ENCODE measurements at regions not wholly inside any gene's neighbourhood (a gene's known extent, or its start where the extent isn't known, plus 50 kb on each side); places are given as distances from the start of the nearest gene placed in this dataset.
"Not testable (repeated sequence)": the region's sequence is repeated elsewhere in the genome, so short reads cannot be mapped to it uniquely, and the experiment has no call there.

- no peak for ATAC-seq (ENCODE audit: poor library complexity)
- POLR2A ChIA-PET: no interaction called here
- Histone ChIP-seq H3K27me3 (ENCODE audit: control insufficient read depth in 1 of 2, insufficient read depth in 2 of 2, low read length in 2 of 2) (no peaks in the 10 kb centered on the region), H3K36me3 (ENCODE audit: insufficient read depth, low read length) (no peaks in the 10 kb centered on the region), H3K27ac (ENCODE audit: low read depth in 1 of 2, low read length in 2 of 2) (no peak overlapping the region), H3K4me3 (ENCODE audit: low read length) (no peak overlapping the region), H3K9me3 (ENCODE audit: control insufficient read depth in 1 of 2, insufficient read depth in 1 of 2, low read length in 2 of 2) (peaks cover 0 to 6% of the 10 kb centered on the region in 2 experiments), H3K4me1 (ENCODE audit: insufficient read depth, low read length) (no peaks in the 10 kb centered on the region)
- no peak for DNase-seq
- CTCF ChIA-PET: no interaction called here
- Mint-ChIP-seq H3K27ac (no peak overlapping the region), H3K27me3 (no peaks in the 10 kb centered on the region), H3K9me3 (no peaks in the 10 kb centered on the region), H3K4me3 (no peak overlapping the region), H3K4me1 (ENCODE audit: low read depth) (no peaks in the 10 kb centered on the region), H3K36me3 (ENCODE audit: low read depth) (no peaks in the 10 kb centered on the region)
- intact Hi-C loops (cut with DNase I, micrococcal nuclease): no loop called here
- TF ChIP-seq, protein P1, sequence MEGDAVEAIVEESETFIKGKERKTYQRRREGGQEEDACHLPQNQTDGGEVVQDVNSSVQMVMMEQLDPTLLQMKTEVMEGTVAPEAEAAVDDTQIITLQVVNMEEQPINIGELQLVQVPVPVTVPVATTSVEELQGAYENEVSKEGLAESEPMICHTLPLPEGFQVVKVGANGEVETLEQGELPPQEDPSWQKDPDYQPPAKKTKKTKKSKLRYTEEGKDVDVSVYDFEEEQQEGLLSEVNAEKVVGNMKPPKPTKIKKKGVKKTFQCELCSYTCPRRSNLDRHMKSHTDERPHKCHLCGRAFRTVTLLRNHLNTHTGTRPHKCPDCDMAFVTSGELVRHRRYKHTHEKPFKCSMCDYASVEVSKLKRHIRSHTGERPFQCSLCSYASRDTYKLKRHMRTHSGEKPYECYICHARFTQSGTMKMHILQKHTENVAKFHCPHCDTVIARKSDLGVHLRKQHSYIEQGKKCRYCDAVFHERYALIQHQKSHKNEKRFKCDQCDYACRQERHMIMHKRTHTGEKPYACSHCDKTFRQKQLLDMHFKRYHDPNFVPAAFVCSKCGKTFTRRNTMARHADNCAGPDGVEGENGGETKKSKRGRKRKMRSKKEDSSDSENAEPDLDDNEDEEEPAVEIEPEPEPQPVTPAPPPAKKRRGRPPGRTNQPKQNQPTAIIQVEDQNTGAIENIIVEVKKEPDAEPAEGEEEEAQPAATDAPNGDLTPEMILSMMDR (IDR thresholded peaks at IDR 0.05): no peak
These were observed 256.6 kb downstream of the VAPA start for GRCh38 chr18:10170375-10170774.

DNA sequence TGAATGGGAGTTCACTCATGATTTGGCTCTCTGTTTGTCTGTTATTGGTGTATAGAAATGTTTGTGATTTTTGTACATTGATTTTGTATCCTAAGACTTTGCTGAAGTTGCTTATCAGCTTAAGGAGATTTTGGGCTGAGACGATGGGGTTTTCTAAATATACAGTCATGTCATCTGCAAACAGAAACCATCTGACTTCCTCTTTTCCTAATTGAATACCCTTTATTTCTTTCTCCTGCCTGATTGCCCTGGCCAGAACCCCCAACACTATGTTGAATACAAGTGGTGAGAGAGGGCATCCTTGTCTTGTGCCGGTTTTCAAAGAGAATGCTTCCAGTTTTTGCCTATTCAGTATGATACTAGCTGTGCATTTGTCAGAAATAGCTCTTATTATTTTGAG, 261.5 kb downstream of the VAPA start:
- H3K9me3 ChIP-seq (ENCODE audit: control insufficient read depth in 1 of 2, insufficient read depth in 1 of 2, low read length in 2 of 2); H3K4me3 Mint-ChIP-seq; H3K27me3 ChIP-seq (ENCODE audit: control insufficient read depth in 1 of 2, insufficient read depth in 2 of 2, low read length in 2 of 2); DNase-seq; CTCF ChIA-PET; H3K36me3 Mint-ChIP-seq (ENCODE audit: low read depth); ATAC-seq (ENCODE audit: poor library complexity); H3K9me3 Mint-ChIP-seq; H3K4me3 ChIP-seq (ENCODE audit: low read length); POLR2A ChIA-PET; intact Hi-C loops (cut with DNase I, micrococcal nuclease); H3K27me3 Mint-ChIP-seq; H3K36me3 ChIP-seq (ENCODE audit: insufficient read depth, low read length); H3K4me1 ChIP-seq (ENCODE audit: insufficient read depth, low read length); H3K27ac ChIP-seq (ENCODE audit: low read depth in 1 of 2, low read length in 2 of 2); H3K27ac Mint-ChIP-seq: not testable (repeated sequence)
- peaks cover 11% of the 10 kb centered on the region for H3K4me1 Mint-ChIP-seq (ENCODE audit: low read depth)

GRCh38 chr18:10179326-10179725, 265.5 kb downstream of the VAPA start:
- H3K9me3 ChIP-seq (ENCODE audit: control insufficient read depth in 1 of 2, insufficient read depth in 1 of 2, low read length in 2 of 2); H3K27ac ChIP-seq (ENCODE audit: low read depth in 1 of 2, low read length in 2 of 2); H3K9me3 Mint-ChIP-seq; H3K36me3 ChIP-seq (ENCODE audit: insufficient read depth, low read length); ATAC-seq (ENCODE audit: poor library complexity); DNase-seq; H3K36me3 Mint-ChIP-seq (ENCODE audit: low read depth); H3K4me3 Mint-ChIP-seq; H3K27me3 Mint-ChIP-seq; H3K4me1 ChIP-seq (ENCODE audit: insufficient read depth, low read length); intact Hi-C loops (cut with DNase I, micrococcal nuclease); H3K27me3 ChIP-seq (ENCODE audit: control insufficient read depth in 1 of 2, insufficient read depth in 2 of 2, low read length in 2 of 2); CTCF ChIA-PET; H3K4me3 ChIP-seq (ENCODE audit: low read length); POLR2A ChIA-PET; H3K27ac Mint-ChIP-seq: not testable (repeated sequence)
- peaks cover 11% of the 10 kb centered on the region for H3K4me1 Mint-ChIP-seq (ENCODE audit: low read depth)

- no peaks in the 10 kb centered on the region for H3K4me1 ChIP-seq (ENCODE audit: insufficient read depth, low read length)
- Mint-ChIP-seq H3K36me3 (ENCODE audit: low read depth) (no peaks in the 10 kb centered on the region), H3K27me3 (no peaks in the 10 kb centered on the region), H3K27ac (no peak overlapping the region), H3K4me1 (ENCODE audit: low read depth) (peaks cover 11% of the 10 kb centered on the region), H3K4me3 (no peak overlapping the region), H3K9me3 (no peaks in the 10 kb centered on the region)
- CTCF ChIA-PET: no interaction called here
- H3K4me3 ChIP-seq (ENCODE audit: low read length): no peak overlapping the region
- peaks cover 0 to 3% of the 10 kb centered on the region in 2 experiments for H3K9me3 ChIP-seq (ENCODE audit: control insufficient read depth in 1 of 2, insufficient read depth in 1 of 2, low read length in 2 of 2)
- no peak overlapping the region for H3K27ac ChIP-seq (ENCODE audit: low read depth in 1 of 2, low read length in 2 of 2)
- intact Hi-C loops (cut with DNase I, micrococcal nuclease): loop anchor here in 1 of 2 experiments (10.0 kb wide), 1 partner anchor 63 kb away; no protein-coding TSS in a partner anchor
- TF ChIP-seq, protein P1 (IDR thresholded peaks at IDR 0.05): no peak
- H3K27me3 ChIP-seq (ENCODE audit: control insufficient read depth in 1 of 2, insufficient read depth in 2 of 2, low read length in 2 of 2): no peaks in the 10 kb centered on the region
- ATAC-seq (ENCODE audit: poor library complexity) (no peak), DNase-seq (no peak)
- no peaks in the 10 kb centered on the region for H3K36me3 ChIP-seq (ENCODE audit: insufficient read depth, low read length)
- POLR2A ChIA-PET: no interaction called here
These were observed 268.3 kb downstream of the VAPA start for GRCh38 chr18:10182009-10182624.
